GDM1 (cell line): ENCODE measurements at regions not wholly inside any gene's neighbourhood (a gene's known extent, or its start where the extent isn't known, plus 50 kb on each side); places are given as distances from the start of the nearest gene placed in this dataset.

Source experiments
- DNase-seq: peaks from one replicate; lab custom pipeline; 2025; lab: John Stamatoyannopoulos, UW

DNA sequence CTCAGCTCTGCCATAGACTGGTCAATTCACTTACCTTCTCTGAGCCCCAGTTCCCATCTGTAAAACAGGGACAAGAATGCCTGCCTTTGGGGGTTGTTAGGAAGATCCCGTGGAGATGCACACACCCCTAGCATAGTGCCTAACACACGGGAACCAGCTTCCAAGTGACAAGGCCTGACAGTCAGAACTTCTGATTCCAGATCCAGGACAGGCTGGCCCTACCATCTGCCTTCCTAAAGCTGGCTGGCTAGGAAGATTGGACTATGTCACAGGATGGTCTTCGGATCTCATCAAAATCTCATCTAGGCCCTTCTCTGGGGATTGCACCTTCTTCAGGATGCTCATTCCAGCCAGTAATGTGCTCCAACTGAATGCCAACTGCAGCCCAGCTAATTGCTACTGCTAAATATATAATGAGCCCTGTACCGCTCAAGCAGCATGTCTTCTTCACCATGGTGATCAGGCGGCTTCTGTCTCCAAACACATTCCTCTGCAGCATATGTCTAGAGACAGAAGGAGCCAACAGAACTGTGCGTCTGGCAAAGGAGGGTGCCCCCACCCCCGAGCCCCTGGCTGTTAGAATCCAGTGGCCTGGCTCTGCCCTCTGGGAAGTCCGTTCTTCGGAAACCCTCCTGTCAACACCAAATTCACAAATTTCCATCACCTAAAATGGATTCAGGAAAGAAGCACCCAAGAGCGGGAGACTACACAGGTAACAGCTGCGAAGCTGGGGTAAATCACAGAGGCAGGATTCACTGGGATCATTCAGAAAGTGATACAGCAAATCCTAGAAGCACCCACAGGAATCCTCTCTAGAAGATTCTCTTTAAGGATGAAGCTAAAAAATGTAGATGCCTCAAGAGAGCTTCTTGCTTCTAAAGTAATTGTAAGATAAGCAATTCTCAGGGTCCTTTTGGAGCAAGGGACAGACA is 142.1 kb upstream of the EEPD1 start:
- DNase-seq = no peak

- no peak for DNase-seq
These were observed 141.5 kb upstream of the EEPD1 start for GRCh38 chr7:36011588-36011965.

DNA sequence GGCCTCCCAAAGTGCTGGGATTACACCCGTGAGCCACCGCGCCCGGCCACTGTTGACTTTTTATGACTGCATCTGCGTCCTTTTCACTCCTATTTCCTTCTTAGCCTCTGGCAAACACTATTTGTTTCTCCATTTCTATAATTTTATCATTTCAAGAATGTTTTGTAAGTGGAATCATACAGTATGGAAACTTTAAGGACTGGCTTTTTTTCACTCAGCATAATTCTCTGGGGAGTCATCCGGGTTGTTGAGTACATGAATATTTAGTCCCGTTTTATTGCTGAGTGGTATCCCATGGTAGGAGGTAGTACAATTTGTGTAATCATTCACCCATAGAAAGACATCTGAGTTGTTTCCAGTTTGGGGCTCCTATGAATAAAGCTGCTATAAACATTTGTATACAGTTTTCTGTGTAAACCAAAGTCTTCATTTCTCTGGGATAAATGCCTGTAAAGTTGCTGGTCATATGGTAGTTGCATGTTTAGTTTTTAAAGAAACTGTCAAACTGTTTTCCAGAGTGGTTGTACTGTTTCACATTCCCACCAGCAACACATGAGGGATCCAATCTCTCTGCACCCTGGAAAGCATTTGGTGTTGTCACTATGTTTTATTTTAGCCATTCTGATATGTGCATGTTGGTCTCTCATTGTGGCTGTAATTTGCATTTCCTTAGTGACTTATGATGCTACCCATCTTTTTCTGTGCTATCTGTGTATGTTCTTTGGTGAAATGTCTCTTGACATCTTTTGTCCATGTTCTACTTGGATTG is 139.6 kb upstream of the EEPD1 start:
- DNase-seq = no peak

DNA sequence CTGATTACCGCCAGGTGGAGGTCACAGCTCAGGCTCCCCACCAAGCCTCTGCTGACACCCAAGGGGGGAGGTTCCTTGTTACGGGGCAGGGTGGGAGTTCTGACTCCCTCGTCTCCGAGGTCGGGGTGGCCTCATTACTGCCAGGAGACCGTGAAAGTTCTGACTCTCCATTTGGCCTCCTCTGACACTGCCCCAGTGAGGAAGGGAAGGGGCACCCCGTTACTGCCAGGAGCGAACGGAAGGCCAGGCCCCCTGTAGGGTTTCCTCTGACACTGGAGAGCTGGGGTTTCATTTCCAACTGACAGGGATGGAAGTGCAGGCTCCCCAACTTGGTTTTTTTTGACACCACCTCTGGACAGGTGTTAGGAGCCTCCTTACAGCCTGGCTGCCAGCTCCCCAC is 138.1 kb upstream of the EEPD1 start:
- no peak for DNase-seq

DNA sequence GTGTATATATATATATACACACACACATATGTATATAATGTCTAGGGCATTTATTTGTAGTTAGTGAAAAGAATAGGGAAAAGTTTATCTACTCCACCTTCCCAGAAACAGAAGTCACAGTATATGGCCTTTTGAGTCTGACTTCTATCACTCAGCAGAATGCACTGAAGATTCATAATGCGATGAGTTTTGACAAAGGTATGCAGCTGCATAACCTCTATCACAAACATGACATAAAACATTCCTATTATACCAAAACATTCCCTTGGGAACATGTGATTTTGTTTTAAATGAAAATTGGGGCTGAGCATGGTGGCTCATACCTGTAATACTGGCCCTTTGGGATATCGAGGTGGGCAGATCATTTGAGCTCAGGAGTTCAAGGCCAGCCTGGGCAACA is 137.3 kb upstream of the EEPD1 start:
- DNase-seq = no peak

DNA sequence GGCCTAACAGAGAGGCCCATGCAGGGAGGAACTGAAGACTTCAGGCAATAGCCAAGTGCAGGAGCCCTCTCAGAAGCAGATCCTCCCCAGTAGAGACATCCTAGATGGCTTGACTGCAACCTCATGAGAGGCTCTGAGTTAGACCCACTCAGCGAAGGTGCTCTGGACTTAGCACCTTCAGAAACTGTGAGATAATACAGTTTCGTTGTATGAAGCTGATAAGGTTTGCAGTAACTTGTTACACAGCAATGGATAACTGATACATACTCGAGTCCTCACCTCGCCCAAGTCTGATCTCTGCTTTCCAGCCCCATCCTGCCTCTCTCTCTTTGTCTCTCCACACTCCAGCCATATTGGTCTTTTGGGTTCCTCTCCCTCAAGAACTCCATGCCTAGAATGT is 136.4 kb upstream of the EEPD1 start:
- no peak for DNase-seq

GRCh38 chr7:36017111-36017510 is 135.9 kb upstream of the EEPD1 start:
- no peak for DNase-seq

GRCh38 chr7:36018816-36019484 is 134.1 kb upstream of the EEPD1 start:
- no peak for DNase-seq

- no peak for DNase-seq
These were observed 133.5 kb upstream of the EEPD1 start for GRCh38 chr7:36019538-36019937.

- no peak for DNase-seq
These were observed 133.1 kb upstream of the EEPD1 start for GRCh38 chr7:36019980-36020379.

GRCh38 chr7:36021367-36021766 is 131.7 kb upstream of the EEPD1 start:
- no peak for DNase-seq

GRCh38 chr7:36021917-36022550 is 131.0 kb upstream of the EEPD1 start:
- DNase-seq = no peak

- DNase-seq = no peak
These were observed 130.0 kb upstream of the EEPD1 start for GRCh38 chr7:36023033-36023560.

- DNase-seq = no peak
These were observed 127.9 kb upstream of the EEPD1 start for GRCh38 chr7:36025190-36025589.

DNA sequence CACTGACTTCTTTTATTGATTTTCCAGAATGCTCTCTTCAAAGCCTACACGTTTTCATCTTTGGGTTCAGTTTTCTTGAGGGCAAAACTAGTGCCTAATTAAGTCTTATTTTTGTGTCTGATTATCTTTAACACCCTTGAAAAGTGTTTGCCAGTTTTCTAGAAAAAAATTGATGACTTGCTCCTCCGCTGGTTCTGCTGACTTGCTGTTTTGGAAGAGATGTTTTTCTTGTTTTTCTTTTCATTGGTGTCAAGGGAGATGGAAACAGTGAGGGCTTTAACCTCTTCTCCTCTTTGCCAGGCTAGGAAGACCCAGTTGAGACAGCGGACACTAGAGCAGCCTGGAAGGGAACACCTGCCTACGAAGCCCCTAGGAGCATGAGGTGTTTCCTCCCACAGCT is 123.7 kb upstream of the EEPD1 start:
- DNase-seq = no peak

GRCh38 chr7:36029853-36030515 is 123.1 kb upstream of the EEPD1 start:
- DNase-seq = no peak

DNA sequence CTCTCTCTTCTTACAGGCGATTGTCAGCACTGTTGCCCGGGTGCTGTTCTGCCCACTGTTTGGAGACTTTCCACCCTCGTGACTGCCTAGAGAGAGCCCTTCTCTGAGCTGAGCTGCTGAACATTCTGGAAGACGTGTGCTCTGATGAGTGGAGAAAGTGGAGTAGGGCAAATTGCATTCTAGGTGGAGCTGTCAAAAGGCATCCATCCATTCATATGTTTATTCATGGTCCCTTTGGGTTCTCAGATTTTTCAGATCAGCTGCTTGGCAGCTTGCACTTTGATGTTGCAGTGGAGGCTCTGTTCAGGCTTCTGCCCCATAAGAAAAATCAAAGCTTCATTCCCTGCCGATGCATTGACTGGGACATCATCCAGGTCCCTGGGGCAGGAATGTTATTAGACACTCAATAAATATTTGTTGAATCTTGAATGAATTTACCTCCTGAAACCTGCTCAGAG is 120.7 kb upstream of the EEPD1 start:
- no peak for DNase-seq

DNA sequence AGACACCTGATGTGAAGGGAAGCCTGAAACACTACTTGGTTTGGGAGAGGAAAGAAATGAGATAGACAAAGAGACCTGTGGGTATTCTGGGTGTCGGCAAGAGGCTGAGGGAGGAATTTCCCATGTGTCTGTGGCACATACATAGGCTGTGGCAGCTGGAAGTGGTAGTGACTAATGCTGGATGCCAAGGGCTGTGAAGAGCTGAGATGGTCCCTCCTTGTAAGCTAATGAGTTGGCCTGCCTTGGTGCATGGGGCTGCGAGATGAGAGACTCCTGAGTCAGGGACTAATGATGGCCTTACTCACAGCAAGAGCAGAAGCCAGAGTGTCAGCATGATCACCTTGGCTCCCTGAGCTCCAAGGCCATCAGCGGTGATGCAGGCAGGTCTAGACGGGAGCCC is 119.0 kb upstream of the EEPD1 start:
- DNase-seq = no peak

- no peak for DNase-seq
These were observed 117.9 kb upstream of the EEPD1 start for GRCh38 chr7:36035186-36035585.

DNA sequence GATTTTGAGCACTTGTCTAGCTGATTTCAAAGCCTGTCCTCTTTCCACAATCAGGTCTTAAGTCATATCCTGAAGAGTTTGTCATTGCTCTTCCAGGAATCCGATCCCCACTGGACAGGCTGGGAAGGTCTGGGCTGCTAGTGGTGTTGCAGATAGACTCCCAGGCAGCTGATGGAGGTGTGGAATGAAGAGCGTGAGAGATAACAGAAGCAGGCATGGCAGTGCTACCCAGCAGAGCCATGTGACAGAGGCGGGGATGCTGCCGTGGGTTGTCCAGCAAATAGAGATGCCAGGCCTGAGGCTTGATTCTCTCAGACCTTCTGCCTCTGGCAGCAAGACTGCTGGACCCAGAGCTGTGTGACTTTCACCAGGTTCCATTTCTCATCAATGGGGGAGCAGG is 116.5 kb upstream of the EEPD1 start:
- no peak for DNase-seq

DNA sequence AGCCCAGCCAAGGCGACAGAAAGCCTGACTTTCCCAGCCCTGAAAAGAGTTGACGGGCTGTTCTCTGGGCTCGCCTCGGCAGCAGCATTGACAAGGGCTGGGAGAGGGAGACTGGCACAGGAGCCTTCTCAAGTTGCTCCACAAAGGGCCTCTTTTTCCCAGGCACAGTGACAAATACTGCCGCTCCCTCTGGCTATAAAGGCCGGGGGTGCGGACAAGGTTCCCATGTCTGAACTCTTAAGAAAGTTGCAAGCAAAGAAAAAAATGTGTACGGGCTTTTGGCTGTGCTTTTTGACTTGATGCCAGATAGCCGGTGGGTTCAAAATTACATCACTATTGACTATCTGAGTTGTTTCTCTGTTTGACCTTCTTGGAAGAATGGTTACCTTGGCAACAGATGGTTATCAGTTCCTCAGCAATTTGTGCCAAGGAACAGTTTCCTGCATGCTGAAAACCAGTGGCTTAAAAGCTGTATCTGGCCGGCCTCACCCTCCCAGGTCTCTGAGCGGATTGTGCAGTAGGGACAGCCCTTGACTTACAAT is 115.9 kb upstream of the EEPD1 start:
- no peak for DNase-seq
